Activated CD4-positive, alpha-beta memory T cell treated with anti-CD3 and anti-CD28 coated beads, Interleukin-2, amount 10 ng/mL, durations not matched to agents 7 days and 5 days (primary cell): ENCODE measurements at regions not wholly inside any gene's neighbourhood (a gene's known extent, or its start where the extent isn't known, plus 50 kb on each side); places are given as distances from the start of the nearest gene placed in this dataset.
A peak's percentile ranks its signal among the peaks of the same experiment; 100 is the strongest.
"Not testable (repeated sequence)": the region's sequence is repeated elsewhere in the genome, so short reads cannot be mapped to it uniquely, and the experiment has no call there.

ENCODE experiments used
- CTCF ChIA-PET: fragments of 350-600 bp; sonication (Branson Sonifier 250); formaldehyde crosslinking; loops from one replicate; lab custom pipeline; 2021; ENCODE audit warnings: antibody characterized with exemption, inconsistent platforms; lab: Charles Lee
- POLR2A ChIA-PET: fragments of 350-600 bp; sonication (Branson Sonifier 250); formaldehyde crosslinking; loops from one replicate; lab custom pipeline; 2021; ENCODE audit warnings: antibody characterized with exemption; lab: Charles Lee
- DNase-seq: peaks from one replicate; pipeline ENCODE4 v3.0.0-alpha.2; 2020
- H3K27ac Mint-ChIP-seq: one replicate; pipeline ENCODE4 v1.8.0; 2021; ENCODE audit warnings: mild to moderate bottlenecking, mixed read lengths
- H3K27me3 Mint-ChIP-seq: one replicate; pipeline ENCODE4 v1.8.0; 2021; ENCODE audit warnings: mixed read lengths
- H3K36me3 Mint-ChIP-seq: one replicate; pipeline ENCODE4 v1.8.0; 2021; ENCODE audit warnings: low read depth, mixed read lengths
- H3K4me1 Mint-ChIP-seq: one replicate; pipeline ENCODE4 v1.8.0; 2021; ENCODE audit warnings: mixed read lengths
- H3K4me3 Mint-ChIP-seq: one replicate; pipeline ENCODE4 v1.8.0; 2021; ENCODE audit warnings: mild to moderate bottlenecking, mixed read lengths
- H3K9me3 Mint-ChIP-seq: one replicate; pipeline ENCODE4 v1.8.0; 2021; ENCODE audit warnings: mixed read lengths

GRCh38 chr15:38627689-38628277 lies 63.2 kb upstream of the RASGRP1 start:
- Mint-ChIP-seq H3K4me3 (no peak overlapping the region), H3K27me3 (no peaks in the 10 kb centered on the region), H3K9me3 (no peaks in the 10 kb centered on the region), H3K4me1 (peaks cover 38% of the 10 kb centered on the region), H3K36me3 (no peaks in the 10 kb centered on the region), H3K27ac (no peak overlapping the region)
- no peak for DNase-seq
- ChIA-PET CTCF (no interaction called here), POLR2A (interaction anchor here (4.5 kb wide), 1 partner anchor 64 kb away, joined by 22 read pairs; the partner anchor contains the start of gene RASGRP1)

GRCh38 chr15:38631119-38632075 lies 66.8 kb upstream of the RASGRP1 start:
- Mint-ChIP-seq H3K36me3 (no peaks in the 10 kb centered on the region), H3K27me3 (no peaks in the 10 kb centered on the region), H3K4me1 (peaks cover 25% of the 10 kb centered on the region), H3K4me3 (no peak overlapping the region), H3K9me3 (no peaks in the 10 kb centered on the region), H3K27ac (peak overlapping the region; percentile 61)
- ChIA-PET POLR2A (interaction anchor here (1.2 to 5.4 kb wide), 11 partner anchors 8 to 67 kb away, joined by 3 to 55 read pairs (median 4); partner anchors contain the start of gene RASGRP1), CTCF (interaction anchor here (0.9 to 6.1 kb wide), 11 partner anchors 12 to 68 kb away, joined by 3 to 24 read pairs (median 4); partner anchors contain the start of gene RASGRP1)
- DNase-seq: no peak

GRCh38 chr15:38635170-38635569 lies 70.6 kb upstream of the RASGRP1 start:
- Mint-ChIP-seq H3K4me1 (peaks cover 32% of the 10 kb centered on the region), H3K9me3 (peaks cover 2% of the 10 kb centered on the region), H3K27ac (no peak overlapping the region), H3K36me3 (peaks cover 8% of the 10 kb centered on the region), H3K4me3 (no peak overlapping the region), H3K27me3 (no peaks in the 10 kb centered on the region)
- POLR2A ChIA-PET: interaction anchor here (1.7 to 2.2 kb wide), 2 partner anchors 17 to 71 kb away, joined by 3 to 7 read pairs; partner anchors contain the start of gene RASGRP1
- DNase-seq: no peak
- CTCF ChIA-PET: interaction anchor here (0.8 kb wide), 1 partner anchor 13 kb away, joined by 3 read pairs; no protein-coding TSS in a partner anchor

- Mint-ChIP-seq H3K36me3 (peaks cover 9% of the 10 kb centered on the region), H3K4me1 (peaks cover 23% of the 10 kb centered on the region), H3K9me3 (peaks cover 2% of the 10 kb centered on the region), H3K4me3 (no peak overlapping the region), H3K27me3 (no peaks in the 10 kb centered on the region), H3K27ac (no peak overlapping the region)
- DNase-seq: no peak
- ChIA-PET POLR2A (interaction anchor here (0.8 to 1.1 kb wide), 2 partner anchors 15 to 73 kb away, joined by 3 to 4 read pairs; no protein-coding TSS in a partner anchor), CTCF (no interaction called here)
Measured at GRCh38 chr15:38636597-38636996, 72.0 kb upstream of the RASGRP1 start.

- no peak for DNase-seq
- no peak overlapping the region for H3K27ac Mint-ChIP-seq
- ChIA-PET CTCF (no interaction called here), POLR2A (interaction anchor here (1.5 kb wide), 1 partner anchor 26 kb away, joined by 4 read pairs; no protein-coding TSS in a partner anchor)
- peaks cover 12% of the 10 kb centered on the region for H3K36me3 Mint-ChIP-seq
- H3K4me1 Mint-ChIP-seq: peaks cover 27% of the 10 kb centered on the region
- no peaks in the 10 kb centered on the region for H3K27me3 Mint-ChIP-seq
- H3K9me3 Mint-ChIP-seq: peaks cover 2% of the 10 kb centered on the region
- H3K4me3 Mint-ChIP-seq: no peak overlapping the region
Measured at GRCh38 chr15:38638126-38638525, 73.5 kb upstream of the RASGRP1 start.

- Mint-ChIP-seq H3K27ac (no peak overlapping the region), H3K36me3 (peaks cover 12% of the 10 kb centered on the region), H3K9me3 (peaks cover 2% of the 10 kb centered on the region), H3K4me1 (peaks cover 34% of the 10 kb centered on the region), H3K27me3 (no peaks in the 10 kb centered on the region), H3K4me3 (no peak overlapping the region)
- no peak for DNase-seq
- ChIA-PET POLR2A (interaction anchor here (1.1 to 1.5 kb wide), 2 partner anchors 27 to 45 kb away, joined by 3 to 4 read pairs; no protein-coding TSS in a partner anchor), CTCF (no interaction called here)
Measured at GRCh38 chr15:38638811-38639210, 74.2 kb upstream of the RASGRP1 start.

GRCh38 chr15:38642689-38643270 lies 78.2 kb upstream of the RASGRP1 start:
- ChIA-PET POLR2A (interaction anchor here (0.8 to 2.9 kb wide), 7 partner anchors 9 to 82 kb away, joined by 3 to 18 read pairs (median 4); partner anchors contain the start of gene RASGRP1), CTCF (interaction anchor here (0.9 to 3.2 kb wide), 5 partner anchors 11 to 79 kb away, joined by 3 to 11 read pairs (median 3); no protein-coding TSS in a partner anchor)
- Mint-ChIP-seq H3K9me3 (peaks cover 2% of the 10 kb centered on the region), H3K27me3 (no peaks in the 10 kb centered on the region), H3K27ac (no peak overlapping the region), H3K4me3 (no peak overlapping the region), H3K4me1 (peaks cover 45% of the 10 kb centered on the region), H3K36me3 (peaks cover 15% of the 10 kb centered on the region)
- DNase-seq: no peak

- peaks cover 37% of the 10 kb centered on the region for H3K4me1 Mint-ChIP-seq
- DNase-seq, H3K27ac Mint-ChIP-seq, H3K9me3 Mint-ChIP-seq, H3K27me3 Mint-ChIP-seq, H3K4me3 Mint-ChIP-seq, H3K36me3 Mint-ChIP-seq, POLR2A ChIA-PET: not testable (repeated sequence)
- CTCF ChIA-PET: interaction anchor here (0.8 to 3.2 kb wide), 2 partner anchors 9 to 81 kb away, joined by 4 to 11 read pairs; no protein-coding TSS in a partner anchor
Measured at GRCh38 chr15:38644353-38644752, 79.7 kb upstream of the RASGRP1 start.

- peaks cover 6% of the 10 kb centered on the region for H3K9me3 Mint-ChIP-seq
- POLR2A ChIA-PET: interaction anchor here (3.4 to 9.6 kb wide), 2 partner anchors 35 to 84 kb away, joined by 21 to 495 read pairs; partner anchors contain the start of gene RASGRP1
- peaks cover 10% of the 10 kb centered on the region for H3K36me3 Mint-ChIP-seq
- CTCF ChIA-PET: interaction anchor here (20.5 kb wide), 1 partner anchor 41 kb away, joined by 311 read pairs; no protein-coding TSS in a partner anchor
- H3K4me1 Mint-ChIP-seq: peaks cover 57% of the 10 kb centered on the region
- no peak for DNase-seq
- H3K27me3 Mint-ChIP-seq: no peaks in the 10 kb centered on the region
- H3K27ac Mint-ChIP-seq: no peak overlapping the region
- H3K4me3 Mint-ChIP-seq: no peak overlapping the region
Measured at GRCh38 chr15:38646716-38647115, 82.1 kb upstream of the RASGRP1 start.

GRCh38 chr15:38647683-38648082 lies 83.1 kb upstream of the RASGRP1 start:
- ChIA-PET CTCF (interaction anchor here (1.2 to 20.5 kb wide), 5 partner anchors 12 to 84 kb away, joined by 3 to 311 read pairs (median 63); partner anchors contain the start of gene RASGRP1), POLR2A (interaction anchor here (0.5 to 15.4 kb wide), 5 partner anchors 21 to 123 kb away, joined by 3 to 497 read pairs (median 376); partner anchors contain the start of gene RASGRP1)
- Mint-ChIP-seq H3K4me1 (peaks cover 63% of the 10 kb centered on the region), H3K27ac (no peak overlapping the region), H3K4me3 (no peak overlapping the region), H3K27me3 (no peaks in the 10 kb centered on the region), H3K9me3 (peaks cover 6% of the 10 kb centered on the region), H3K36me3 (peaks cover 8% of the 10 kb centered on the region)
- DNase-seq: no peak

- Mint-ChIP-seq H3K4me1 (peaks cover 63% of the 10 kb centered on the region), H3K9me3 (peaks cover 6% of the 10 kb centered on the region), H3K4me3 (no peak overlapping the region), H3K27me3 (no peaks in the 10 kb centered on the region), H3K36me3 (peaks cover 8% of the 10 kb centered on the region), H3K27ac (no peak overlapping the region)
- ChIA-PET CTCF (interaction anchor here (1.2 to 20.5 kb wide), 5 partner anchors 13 to 85 kb away, joined by 3 to 311 read pairs (median 63); partner anchors contain the start of gene RASGRP1), POLR2A (interaction anchor here (0.8 to 15.4 kb wide), 6 partner anchors 9 to 85 kb away, joined by 3 to 497 read pairs (median 208); partner anchors contain the start of gene RASGRP1)
- no peak for DNase-seq
Measured at GRCh38 chr15:38648121-38648843, 83.7 kb upstream of the RASGRP1 start.
